RPMI7951 (cell line): ENCODE measurements at regions not wholly inside any gene's neighbourhood (a gene's known extent, or its start where the extent isn't known, plus 50 kb on each side); places are given as distances from the start of the nearest gene placed in this dataset.

Source experiments
- DNase-seq: peaks from one replicate; pipeline ENCODE4 v3.0.0-alpha.2; 2012; ENCODE audit warnings: low read depth

- DNase-seq, result no peak
These were observed 102.4 kb upstream of the FRY start for GRCh38 chr13:31929031-31929770.

DNA sequence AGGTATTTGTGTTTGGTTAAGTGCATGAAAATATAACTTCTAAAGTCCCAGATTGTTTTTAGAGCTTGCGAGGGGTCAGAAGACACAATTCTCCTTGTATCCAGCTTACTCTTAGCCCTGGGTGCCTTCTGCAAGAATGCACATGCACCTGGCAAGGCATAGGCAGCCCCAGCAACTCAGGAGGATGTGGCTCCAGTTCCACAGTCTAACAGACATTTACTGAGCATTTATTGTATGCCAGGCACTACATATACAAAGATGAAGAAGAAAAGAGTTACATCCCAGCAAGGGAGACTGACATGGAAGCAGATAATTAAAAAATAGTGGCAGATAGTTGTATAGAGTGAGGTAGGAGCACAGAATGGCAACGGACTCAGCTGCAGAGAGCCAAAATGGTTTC, 101.1 kb upstream of the FRY start:
- no peak for DNase-seq

- DNase-seq, result no peak
These were observed 100.6 kb upstream of the FRY start for GRCh38 chr13:31930901-31931522.

DNA sequence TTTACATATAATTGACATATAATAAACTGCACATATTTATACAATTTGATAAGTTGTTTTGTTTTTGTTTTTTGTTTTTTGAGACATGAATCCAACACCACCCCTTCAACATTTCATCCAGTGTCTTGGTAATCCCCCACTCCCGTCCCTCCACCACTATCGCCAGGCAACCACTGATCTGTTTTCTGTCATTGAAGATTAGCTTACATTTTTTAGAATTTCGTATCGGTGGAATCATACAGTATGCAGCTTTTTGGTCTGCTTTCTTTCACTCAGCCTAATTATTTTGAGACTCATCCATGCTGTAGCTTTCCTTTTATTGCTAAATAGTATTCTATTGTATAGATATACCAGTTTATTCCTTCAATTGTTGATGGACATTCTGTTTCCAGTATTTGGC, 94.1 kb upstream of the FRY start:
- DNase-seq, result no peak

DNA sequence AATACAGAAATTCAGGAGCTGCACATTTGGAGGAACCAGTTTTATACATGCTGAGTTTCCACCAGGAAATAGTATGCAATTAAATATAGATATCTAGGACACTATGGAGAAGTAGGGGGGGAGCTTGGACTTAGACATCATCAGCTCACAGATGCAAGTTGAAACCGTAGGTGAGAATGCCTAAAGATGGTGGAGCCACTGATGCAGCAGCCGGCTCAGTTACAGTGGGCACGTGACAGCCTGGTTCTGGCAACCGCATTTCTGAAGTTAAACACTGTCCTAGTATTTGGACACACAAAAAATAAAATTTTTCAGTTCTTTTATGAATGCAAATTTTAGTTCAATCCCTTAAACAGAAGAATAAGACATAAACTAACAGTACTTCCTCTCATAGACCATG, 91.5 kb upstream of the FRY start:
- DNase-seq, result no peak

- no peak for DNase-seq
These were observed 88.0 kb upstream of the FRY start for GRCh38 chr13:31943591-31943990.

DNA sequence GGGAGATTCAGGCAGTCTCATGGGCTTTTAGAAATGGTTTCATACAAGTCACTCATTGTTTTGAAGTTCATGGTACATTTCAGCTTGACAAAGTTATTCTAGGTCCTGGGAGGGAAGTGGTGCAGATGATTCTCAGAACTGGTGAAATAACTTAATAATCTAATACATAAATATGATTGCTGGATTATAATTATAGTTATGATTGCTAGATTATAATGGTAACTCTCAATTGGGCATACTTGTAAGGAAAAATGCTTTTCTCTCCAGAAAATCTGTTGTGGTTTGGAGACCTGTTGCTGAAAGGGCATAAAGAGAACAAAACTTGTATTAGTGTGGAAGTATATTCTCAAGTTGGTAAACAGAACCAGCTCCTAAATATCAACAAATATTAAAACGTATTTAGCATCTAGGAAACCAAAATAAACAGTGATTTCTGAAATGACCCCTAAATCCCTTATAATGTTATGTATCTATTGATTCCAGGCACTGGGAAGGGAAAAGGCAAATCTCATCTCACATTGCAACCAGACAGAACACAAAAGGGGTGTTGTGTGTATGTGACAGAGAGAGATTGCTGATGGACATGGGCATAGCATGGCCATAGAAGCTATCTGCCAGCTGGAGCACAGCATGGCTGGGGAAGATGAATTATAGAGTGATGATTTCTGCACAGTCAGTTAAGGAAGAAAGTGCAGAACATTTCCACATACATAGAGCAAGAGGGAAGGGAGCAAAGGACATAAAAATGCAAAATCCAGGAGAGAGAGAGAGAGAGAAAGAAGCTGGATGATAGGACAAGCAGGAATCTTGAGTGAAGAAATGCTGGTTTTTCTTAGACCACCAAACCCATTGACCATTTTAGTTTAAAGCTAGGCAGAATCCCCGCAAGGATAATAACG, 87.1 kb upstream of the FRY start:
- no peak for DNase-seq

DNA sequence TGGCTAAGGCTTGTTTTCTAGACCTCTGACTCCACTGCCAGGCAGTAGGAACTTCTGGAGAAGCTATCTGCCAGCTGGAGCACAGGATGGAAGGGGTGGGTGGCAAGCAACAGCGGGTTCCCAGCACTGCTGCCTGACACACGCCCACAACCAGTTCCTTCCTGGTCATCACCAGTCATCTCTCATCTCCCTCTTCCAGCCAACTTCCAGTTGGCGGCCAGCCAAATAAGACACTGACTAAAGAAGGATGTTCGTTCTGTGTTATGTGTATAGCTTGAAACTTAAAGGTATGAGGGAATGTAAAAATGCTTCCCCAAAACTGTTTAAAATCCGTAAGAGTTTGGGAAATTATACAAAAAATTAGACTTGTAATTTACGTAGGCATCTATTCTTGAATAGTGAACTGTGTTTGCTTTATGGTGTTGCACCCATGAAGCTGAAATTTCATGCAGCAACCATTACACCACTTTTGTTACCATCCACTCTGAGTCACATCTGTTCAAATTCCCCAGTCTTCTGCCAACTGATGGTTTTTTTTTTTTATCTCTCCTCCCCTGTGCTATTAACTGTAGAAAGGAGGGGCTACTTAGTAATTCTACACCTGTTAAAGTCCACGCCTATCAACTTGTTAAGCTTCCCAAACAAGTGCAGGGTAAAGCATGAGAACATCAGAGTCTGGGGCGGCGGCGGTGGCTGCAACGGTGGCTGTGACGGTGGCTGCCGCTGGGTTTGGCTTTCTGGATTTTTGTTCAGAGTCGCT, 86.2 kb upstream of the FRY start:
- peak; percentile 74 for DNase-seq

DNA sequence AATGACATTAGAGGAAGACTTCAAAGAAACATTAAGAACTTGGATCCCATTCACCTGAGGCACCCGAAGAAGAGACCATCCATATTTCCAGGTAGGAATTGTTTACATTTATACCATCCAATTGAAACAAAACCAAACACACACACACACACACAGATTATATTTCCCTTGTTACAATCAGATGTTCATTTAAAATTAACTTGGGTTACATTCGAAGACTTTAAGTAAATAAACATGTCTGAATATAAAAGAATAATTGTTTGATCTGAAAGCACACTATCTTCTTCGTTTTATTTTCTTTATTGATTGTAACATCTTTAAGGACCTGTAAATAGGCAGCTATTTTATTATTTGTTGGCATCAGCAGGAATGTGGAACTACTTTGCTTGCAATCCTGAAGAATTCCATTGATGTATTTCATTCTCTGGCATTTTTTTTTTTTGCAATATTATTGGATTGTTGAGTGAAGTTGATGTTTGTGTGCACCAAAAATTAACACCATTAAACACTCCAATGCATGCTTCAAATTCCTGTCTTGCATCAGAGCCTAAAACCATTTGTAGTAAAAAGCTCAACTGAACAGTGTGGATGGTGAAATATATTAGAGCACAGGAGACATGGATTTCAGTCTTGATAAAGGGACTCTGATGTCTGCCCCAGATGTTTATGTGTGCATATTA, 85.3 kb upstream of the FRY start:
- DNase-seq, result no peak

- DNase-seq, result no peak
These were observed 84.5 kb upstream of the FRY start for GRCh38 chr13:31947105-31947504.

GRCh38 chr13:31947506-31947905, 84.1 kb upstream of the FRY start:
- no peak for DNase-seq

DNA sequence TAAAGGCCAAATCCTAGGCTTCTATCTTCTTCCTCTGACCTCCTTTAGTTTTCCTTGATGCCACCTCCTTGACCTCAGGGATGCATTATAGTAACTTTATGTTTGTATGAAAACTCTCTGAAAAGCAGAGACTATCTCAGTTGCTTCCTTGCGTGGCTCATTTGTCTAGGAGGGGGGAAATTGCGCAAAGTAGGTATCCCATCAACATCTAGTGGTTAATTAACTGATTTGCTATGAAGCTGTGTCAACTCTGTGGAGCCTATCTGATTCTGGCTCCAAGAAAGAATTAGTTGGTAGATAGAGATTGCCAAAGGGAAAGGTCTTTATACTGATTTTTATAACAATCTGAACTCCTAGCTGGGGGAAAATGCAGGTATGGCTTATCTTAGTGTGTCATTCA, 82.1 kb upstream of the FRY start:
- no peak for DNase-seq

DNA sequence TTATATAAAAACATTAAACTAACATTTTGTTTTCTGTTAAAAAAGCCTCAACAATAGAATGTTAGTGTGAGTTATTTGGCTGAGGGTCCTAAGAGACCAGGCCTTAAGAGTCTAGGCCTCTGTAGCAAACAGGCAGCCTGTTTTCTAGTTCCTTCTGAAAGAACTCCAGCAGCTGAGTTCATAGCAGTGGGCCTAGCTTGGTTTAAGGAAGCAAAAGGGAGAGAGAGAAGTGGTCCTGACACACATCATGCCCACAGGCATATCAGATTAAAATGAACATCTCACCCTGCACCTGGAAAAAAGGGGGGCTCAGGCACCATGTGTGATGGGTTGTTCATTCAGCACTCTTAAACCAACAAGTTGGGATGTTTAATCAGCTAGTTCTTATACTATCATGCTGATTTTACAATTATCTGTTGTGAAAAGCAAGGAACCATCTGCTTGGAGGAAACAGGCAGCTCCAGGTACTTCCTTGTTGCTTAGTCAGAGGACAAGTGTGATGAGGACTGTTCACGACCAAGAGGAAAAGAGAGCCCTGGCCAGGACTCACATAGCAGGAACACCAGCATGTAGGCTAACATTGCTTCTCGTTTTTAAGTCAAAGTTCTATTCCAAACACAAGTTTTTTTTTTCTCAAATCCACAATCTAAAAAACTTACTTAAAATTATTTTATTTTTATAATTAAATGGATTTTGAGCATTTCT, 81.3 kb upstream of the FRY start:
- DNase-seq, result no peak

DNA sequence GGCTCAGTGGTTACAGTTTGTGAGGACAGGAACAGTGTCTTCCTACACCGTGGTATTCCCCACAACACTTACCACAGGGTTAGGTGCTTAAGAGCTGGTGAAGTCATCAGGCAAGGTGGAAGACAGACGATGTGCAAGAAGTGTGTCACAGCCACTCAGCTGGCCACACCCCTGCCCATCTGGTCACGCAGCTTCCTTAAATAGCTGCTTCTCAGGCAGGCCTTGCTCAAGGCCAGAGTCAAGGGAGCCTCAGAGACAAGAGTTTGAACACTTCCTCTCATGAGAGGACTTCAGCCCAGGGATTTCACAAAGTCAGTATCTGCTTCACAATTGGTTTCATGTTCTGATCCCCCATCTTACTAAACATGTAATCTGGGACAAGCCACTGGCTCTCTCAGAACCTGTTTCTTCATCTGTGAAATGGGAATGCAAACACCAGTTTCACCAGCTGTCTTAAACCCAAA, 80.3 kb upstream of the FRY start:
- peak; percentile 38 for DNase-seq

- no peak for DNase-seq
These were observed 78.8 kb upstream of the FRY start for GRCh38 chr13:31952641-31953380.

GRCh38 chr13:31955101-31955500, 76.5 kb upstream of the FRY start:
- no peak for DNase-seq

DNA sequence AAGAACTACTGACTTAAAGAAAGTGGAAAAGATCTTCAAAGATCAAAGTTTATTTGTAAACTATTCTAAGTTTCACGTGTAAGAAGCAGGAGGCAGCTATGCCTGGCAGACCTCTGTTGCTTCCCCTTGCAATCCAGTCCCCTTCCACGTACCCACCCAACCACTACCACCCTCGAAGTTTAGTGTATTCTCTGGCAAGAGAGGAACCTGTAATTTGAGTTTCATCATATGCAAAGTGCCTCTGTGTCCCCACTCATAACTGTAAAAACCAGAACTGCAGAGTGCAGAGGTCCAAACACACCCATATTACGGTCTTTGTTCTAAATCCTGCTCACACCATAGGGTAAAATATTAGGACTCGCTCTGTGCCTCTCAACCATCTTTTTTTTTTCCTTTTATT, 75.8 kb upstream of the FRY start:
- no peak for DNase-seq

GRCh38 chr13:31956980-31957644, 74.5 kb upstream of the FRY start:
- no peak for DNase-seq

GRCh38 chr13:31957772-31958171, 73.8 kb upstream of the FRY start:
- DNase-seq, result no peak
